ENCODE measurements at regions not wholly inside any gene's neighbourhood (a gene's known extent, or its start where the extent isn't known, plus 50 kb on each side); places are given as distances from the start of the nearest gene placed in this dataset.

DNA sequence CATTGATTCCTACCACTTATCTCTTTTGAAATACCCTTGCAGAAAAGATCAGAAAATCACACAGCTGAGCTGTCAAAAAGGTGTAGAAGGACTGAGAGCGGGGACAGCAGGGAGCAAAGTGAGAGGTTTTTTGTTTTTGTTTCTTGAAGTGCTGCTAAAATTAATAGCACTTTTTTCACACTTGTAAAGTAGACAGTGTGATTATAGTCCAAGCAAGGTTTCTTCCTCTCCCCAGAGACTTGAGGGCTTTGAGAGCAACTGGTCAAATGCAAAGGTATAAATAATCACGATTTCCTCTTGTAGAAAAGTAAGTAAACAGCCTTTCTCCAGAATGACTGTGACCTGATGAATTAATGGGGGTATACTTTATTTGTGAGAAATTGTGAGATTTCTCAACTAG, 326.9 kb downstream of the ZNF608 start:
- DNase-seq (ENCODE audit: low spot score) = no peak

DNA sequence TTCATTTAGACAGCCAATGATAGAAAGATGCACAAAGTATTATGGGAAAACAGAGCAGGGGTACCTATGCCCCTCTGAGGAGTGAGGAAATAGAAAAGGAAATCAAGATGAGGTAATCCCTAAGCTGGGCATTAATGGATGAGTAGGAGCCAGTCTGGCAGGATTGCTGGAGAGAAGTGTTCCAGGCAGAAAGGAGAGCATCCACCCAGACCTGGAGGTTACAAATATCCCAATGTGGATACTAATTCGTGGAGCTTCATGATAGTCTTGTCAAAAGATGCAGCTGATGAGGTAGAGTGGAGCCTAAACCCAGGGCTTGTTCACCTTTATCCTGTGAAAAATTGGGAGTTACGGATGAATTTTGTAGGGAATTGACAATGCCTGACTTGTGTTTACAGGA, 328.0 kb downstream of the ZNF608 start:
- no peak for DNase-seq (ENCODE audit: low spot score)

DNA sequence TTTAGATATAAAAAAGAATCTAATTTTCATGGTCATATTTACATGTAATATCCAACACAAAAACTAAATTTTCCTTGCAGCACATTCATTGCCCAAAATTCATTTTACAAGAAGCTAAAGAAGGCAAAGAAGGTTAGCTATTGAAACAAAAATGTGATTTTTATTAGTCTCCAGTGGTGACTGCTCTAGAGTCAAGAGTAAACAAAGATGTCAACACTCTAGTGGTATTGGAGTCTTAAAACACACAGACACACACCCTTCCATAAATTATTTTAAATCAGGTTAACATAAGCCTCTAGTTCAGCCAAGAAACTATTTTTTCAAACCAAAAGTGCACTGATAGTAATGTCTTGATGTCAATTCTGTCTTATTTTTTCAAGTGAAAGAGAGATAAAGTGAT, 329.2 kb downstream of the ZNF608 start:
- no peak for DNase-seq (ENCODE audit: low spot score)

DNA sequence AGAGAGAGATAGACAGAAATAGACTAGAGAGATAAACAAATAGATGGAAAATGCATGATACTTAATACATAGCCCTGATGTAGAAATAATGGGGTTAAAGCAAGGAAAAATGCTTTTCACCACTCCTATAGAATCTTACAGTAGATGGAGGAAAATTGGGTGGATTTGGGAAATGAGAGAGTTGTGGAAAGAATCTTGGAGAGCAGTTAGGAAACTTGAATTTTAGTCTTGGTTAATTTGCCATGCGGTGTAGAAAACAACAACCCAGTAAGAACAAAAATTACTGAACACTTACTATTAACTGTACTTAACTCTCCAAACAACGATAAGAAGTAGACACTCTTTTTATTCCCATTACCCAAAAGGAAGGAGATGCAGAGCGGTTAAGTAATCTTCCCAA, 329.8 kb downstream of the ZNF608 start:
- no peak for DNase-seq (ENCODE audit: low spot score)

DNA sequence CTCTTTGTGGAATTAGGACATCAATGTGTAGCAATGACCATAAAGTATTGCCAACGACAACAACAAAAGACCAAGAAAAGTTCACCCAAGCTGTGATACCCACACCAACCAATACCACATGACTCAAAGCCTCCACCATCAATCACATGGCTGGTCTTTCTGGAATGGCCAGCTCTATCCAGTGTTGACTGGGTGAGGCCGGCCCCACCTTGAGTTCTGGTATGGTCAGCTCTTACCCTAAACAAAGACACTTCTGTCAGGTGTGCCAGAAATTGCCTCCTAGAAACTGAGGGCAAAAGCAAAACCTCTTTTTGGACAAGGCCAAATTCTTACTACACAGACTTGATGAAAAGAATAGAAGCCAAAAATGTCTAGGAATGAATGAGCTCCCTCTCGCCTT, 331.5 kb downstream of the ZNF608 start:
- no peak for DNase-seq (ENCODE audit: low spot score)

DNA sequence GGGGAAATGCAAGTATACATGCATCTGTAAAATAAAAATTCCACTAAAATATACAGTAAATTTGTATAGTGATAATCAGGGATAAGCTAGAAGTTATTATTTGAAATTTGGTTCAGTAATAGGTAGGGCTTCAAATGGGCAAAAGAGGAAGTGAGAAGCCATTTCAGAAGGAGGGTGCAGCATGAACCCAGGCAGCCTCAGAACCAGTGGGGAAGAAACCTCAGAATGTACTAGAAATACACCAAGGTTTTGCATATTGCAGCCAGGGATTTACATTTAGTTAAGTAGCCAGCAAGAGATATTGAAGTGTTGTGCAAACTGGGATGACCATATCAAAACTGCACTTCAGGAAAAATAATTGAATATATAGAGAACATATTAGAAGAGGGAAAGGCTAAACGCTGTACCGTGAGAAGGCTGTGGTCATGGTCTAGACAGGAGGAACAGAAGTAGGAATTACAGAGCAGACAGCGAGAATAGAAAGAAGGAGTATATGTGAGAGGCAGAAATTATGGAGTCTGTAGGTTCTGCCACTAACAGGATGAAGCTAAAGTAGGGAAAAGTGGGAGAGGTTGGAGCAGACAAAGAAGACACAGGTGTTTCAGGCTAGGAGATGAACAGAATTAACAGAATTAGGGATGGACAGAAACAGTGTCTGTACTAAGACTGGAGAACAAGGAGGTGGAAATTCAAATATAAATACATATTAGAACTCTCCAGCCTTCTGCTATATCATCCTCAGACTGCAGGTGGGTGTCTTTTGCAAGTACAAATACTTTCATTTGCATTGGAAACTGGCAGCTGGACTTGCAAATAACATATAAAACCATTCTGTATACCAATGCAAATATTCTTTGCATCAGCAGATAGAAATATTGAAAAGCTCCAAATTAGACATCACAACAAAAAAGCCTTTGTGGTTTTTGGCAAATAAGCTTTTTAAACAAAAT, 335.6 kb downstream of the ZNF608 start:
- DNase-seq (ENCODE audit: low spot score) = no peak

DNA sequence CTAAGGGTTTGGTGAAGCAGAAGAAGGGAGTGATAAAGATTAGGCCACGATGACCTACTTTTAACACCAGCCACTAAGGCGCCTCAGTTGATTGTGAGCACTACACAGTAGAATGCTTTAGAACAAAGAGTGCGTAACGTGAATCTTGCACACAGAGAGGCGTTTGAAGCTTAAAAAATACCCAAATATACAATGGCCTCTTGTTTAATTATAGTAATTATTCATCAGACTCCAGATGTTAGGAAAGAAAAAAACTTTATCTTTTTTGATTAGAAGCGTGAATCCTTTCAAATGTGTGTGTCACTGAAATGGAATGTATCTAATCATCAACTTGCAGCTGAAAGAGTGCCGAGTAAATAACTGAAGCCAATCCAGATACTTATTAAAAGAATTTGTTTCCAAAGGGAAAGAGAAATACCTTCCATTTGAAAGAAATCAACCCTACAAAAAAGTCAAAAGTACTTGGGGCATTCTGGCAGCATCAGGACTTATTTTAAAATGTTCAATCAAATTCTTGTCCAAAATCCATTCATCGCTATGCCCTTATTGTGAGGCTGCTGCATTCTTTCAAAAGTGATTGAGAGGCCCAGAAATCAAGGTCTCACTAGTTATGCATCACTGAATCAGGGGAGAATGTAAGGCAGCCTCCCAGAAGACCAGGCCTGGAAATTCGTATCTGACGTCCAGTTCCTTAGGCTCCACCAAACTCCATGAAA, 337.5 kb downstream of the ZNF608 start:
- DNase-seq (ENCODE audit: low spot score) = no peak

DNA sequence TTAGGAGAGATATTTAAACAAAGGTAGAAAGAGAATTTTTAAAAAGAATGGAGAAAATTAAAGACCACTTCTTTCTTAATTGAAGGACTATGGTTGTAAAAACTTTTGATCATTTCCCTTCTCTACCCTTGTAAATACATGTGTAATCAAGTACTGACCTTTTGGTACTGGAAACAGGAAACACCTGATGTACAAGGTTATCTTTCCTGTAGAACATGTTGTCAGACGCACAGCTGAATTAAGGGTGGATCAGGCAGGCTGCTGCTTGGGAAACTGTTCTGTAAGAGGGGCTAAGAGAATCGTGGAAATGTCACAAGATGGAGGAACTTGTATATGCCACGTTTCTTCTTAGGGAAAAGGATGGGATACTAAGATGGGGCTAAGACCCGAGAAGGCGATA, 341.6 kb downstream of the ZNF608 start:
- no peak for DNase-seq (ENCODE audit: low spot score)

DNA sequence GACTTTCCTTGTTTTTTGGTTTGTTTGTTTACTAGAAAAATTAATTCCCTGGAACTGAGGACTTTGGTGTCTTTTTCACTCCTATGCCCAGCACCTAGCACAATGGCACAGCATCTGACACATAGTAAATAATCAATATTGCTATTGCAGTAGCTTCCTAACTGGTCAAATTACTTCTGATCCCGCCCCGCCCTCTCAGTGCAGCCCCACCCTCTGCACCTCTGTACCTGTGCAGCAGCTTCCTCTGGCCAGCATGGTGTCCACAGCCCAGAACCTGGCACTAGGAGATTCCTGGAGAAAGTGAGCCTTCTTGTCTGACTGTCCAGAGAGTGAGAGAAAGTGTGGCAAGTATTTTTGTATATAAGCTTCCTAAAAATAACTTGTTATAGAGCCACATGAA, 343.2 kb downstream of the ZNF608 start:
- DNase-seq (ENCODE audit: low spot score) = no peak

DNA sequence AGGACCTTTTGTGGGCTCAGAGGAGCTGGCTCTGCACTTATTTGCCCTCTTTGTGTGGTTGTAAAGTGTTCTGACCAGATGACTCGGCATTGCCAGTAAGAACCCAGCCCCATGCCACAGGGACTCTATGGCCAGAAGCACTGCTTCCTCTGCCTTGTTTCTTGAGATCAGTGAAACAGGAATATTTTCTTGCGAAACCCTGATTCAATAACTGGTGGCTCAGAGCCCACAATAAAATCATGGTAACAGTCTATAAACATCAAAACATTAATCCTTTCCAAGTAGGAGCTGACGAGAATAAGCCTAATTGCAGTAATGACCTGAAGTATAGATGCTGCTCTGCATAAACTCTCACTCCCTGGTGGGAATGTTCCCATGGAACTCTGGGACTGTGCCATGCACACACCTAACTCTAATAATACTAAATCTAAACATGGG, 344.3 kb downstream of the ZNF608 start:
- DNase-seq (ENCODE audit: low spot score) = no peak

DNA sequence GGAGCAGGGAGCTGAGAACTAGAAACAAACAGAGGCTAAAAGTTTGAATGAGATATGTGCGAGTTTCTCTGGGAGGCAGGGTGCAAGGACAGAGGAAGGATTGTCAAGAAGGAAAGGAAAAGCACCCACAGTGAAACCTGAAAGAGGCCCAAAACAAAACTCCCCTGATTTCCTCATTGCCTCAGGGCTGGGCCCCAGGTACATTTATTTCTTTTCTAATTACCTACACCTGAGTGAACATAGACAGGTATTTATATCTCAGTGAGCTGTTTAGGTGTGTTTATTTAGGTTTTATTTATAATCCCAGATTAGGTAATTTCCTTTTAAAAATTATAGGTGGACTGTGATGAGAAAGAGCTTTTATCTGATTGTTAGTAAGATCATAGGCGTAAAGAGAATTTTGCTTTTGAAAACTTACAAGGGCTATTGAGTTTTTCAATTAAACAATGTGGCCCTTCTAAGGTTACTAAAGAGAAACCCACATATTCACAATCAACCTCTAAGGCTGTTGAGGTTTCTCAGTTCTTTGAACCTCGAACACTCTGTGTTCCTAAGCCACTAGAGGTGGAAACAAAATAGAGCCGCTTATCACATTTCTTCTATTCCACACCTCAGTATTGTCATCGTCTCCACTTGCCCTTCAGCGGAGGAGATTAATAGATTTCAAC, 344.8 kb downstream of the ZNF608 start:
- no peak for DNase-seq (ENCODE audit: low spot score)

DNA sequence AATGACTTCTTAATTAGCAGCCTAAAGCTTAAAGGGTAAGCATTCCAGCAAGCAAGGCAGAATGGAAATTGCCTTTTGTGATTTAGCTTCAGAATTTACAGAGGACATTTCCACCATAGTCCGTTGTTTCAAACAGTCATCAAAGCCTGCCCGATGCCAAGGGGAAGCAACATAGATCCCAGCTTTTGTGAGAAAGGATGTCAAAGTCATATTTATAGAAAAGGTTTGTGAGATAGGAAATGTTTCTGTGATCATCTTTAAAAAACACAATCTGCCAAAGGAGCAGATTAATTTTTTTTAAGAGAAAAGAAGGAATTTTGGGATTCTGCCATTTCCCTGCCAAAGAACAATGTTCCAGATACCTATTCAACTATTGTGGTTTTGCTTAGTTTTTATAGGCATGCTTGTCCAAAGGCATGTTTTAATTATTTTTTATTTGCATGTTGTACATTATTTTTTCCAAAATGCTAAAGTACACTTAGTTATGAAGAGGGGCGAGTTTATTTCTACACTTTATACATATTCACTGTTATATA, 346.9 kb downstream of the ZNF608 start:
- no peak for DNase-seq (ENCODE audit: low spot score)

DNA sequence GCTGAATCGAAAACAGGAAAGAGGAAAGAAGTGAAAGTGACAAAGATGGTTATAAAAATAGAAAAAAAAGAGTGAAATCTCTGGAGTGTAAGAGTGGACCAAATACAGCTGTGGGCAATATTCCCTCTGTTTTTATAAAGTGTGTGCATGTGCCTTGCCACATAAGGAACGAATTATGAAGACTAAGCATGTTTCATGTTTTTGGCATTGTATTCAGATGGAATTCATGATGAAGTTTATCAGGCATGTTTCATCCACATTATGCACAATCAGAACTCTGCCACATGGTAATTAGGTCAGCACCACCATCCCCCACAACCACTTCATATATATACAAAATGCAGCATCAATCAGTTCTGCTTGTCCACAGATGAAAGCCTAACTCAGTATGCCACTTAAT, 348.0 kb downstream of the ZNF608 start:
- DNase-seq (ENCODE audit: low spot score) = no peak

DNA sequence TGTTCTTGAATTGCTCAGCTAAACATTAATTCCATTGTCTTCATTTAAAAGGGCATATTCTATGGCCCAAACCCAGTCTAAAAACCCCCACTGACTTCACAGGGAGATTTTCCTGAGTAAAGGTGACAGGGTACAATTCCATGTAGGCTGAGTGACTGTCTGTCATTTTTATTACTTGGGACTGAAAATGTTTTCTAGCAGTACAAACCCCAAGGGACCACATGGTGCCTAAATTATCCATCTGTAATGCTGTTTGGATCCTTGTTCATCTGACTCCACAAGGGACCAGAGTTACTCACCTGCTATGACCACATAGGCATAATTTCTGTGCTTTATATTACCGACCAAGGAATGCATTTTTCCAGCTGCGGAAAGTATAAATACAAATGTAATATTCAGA, 349.1 kb downstream of the ZNF608 start:
- DNase-seq (ENCODE audit: low spot score) = no peak

DNA sequence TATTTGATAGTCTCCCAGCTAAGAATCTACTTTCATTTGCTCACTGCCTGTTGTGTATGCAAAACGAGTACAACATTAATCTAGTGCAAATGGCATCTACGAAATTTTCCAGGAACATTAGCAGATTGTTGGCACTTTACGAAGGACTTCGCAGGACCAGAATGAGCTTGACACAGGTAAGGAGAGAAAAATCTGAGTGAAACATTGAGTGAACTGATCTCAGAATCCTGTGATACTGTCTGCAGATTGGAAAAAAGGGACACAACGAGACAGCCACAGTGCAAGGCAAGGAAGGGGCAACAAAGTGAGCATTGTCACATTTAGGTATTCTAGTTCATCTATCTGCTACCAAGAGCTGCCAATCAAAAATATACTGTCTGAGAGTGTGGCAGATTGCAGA, 350.5 kb downstream of the ZNF608 start:
- no peak for DNase-seq (ENCODE audit: low spot score)

DNA sequence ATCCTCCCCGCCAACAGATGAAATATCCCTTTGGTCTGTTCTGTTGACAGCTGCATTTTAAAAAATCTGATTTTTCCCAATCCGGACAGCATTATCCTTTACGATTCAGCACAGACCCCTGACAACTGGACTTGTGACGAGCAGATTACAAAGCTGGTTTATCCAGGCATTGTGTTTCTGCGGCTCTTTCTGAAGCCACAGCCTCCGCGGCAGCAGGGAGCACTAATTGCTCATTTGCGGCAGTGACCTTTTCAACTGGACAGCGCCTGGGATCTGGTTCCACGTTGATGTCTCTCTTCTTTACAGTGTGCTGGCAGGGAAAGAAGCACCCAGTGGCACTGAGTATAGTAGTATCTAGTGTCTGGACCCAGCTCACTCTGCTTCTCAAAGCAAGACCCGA, 351.2 kb downstream of the ZNF608 start:
- no peak for DNase-seq (ENCODE audit: low spot score)

DNA sequence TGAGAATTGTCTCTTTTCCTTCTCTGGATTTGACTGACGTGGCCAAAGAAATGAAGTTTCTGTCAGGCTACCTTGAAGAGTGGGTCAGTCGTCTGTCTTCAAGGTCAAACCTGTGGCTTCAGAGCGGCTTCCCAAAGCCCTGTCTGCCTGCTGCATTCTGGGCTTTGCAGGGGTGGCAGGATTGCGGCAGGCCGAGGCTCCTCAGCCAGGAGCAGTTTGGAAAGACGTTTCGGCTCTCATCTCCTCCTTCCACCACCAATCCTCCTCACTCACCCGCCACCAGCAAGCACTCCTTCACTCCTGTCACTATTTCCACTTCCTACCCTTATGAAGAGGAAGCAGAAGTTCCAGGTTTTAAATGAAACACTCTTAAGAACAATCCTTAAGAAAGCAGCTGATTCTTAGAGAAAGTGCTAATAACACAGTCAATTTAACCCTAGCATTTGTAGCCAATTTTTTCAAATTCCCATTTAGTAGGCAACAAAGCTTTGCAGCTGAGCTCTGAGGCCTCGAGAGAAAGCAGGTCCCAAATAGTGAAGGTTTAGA, 351.7 kb downstream of the ZNF608 start:
- no peak for DNase-seq (ENCODE audit: low spot score)

DNA sequence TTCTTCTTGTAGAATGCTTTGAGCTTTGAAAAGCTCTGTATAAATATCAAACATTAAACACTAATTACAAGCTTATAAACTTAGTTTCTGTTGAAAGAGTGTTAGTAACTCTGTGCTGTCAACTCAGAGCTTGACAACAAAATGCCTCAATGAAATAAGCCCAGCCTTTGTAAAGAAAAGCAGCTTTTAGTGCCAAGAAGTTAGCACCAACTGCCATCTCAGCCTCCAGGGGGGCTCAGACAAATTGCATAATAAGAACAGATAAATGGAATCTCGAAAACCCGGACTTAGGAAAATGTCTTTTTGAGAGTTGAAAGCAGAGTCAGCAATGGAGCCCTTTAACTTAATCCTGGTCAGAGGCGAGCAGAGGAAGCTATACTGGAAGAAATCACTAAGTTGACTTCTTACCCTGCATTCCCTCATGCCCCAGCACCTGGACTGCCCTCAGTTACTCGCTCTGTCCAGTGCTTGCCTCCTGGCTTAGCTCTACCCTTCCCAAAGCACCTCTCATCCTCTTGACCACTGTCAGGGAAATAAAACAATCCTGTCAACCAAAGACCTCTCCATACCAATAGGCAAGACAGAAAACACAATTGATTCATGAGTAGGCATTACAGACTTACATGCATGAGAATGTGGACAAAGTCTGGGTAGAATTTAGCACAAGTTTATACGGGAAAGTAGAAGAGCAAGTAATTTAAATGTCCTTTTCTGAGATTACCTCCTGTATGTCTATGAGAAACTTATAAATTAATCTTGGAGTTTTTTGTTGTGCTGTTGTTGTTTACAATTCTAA, 352.7 kb downstream of the ZNF608 start:
- no peak for DNase-seq (ENCODE audit: low spot score)

DNA sequence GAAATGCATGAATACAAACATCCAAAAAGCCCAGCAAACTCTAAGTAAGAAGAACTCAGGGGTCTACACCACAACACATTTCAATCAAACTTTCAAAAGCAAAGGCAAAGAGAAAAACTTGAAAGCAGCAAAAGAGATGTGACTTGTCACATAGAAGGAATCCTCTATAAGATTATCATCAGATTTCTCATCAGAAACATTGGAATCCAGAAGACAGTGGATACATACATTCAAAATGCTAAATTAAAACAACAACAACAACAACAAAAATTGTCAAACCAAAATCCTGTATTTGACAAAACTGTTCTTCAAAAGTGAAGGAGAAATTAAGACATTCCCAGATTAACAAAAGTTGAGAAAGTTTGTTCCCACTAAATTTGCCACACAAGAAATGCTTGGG, 362.7 kb downstream of the ZNF608 start:
- no peak for DNase-seq (ENCODE audit: low spot score)

DNA sequence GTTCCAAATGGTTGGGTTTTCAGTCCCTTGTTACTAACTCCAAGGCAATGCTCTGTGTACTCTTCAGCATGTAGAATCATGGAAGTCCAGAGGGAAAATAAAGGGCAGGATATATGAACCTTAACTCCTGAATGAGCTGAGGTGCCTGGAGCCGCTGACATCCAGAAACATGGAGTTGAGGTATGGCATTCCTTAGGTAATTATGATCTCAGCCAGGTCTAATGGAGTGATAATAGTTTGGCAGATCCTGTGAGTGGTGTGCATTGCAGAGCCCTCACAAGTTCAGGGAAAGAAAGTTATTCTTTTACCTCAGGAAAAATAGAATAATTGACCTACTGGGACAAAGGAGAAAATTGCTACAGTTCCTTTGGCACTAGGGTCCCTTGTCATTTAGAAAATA, 369.1 kb downstream of the ZNF608 start:
- no peak for DNase-seq (ENCODE audit: low spot score)

DNA sequence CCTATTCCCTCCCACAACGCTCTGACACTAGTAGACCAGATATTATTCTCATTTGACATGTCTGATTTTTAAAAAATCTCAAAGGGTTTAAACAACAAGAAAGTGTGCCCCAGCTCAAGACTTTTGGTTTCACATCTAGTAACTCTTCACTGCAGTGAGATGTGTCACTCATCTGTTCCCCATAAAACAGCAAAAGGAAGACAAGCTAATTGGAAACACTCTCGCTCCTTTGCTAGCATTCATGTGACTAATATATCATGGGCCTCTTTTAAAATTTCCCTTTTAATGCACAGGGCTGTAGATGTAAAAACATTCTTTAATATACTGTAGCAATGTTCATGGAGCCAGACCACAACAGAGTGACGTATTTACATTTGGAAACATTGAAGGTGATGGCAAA, 372.6 kb downstream of the ZNF608 start:
- DNase-seq (ENCODE audit: low spot score) = no peak

DNA sequence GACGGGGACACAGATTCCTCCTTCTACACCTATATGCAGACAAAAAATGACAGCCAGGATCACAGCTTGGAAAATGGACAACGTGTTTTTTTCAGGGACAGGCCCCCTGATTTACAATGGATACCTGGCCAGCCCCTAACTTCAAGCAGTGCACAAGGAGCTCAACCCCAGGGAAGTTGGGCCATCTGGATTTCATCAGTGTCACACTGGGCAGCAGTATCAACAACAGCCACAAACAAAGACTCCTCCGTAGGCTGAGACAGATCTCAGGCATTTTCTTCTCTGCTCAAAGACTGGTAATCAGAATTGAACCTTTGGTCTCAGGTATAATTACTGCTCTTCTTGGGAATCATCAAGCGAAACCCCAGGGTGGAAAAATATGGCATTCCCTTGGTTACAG, 374.0 kb downstream of the ZNF608 start:
- DNase-seq (ENCODE audit: low spot score) = no peak
